IPS-20b (cell line): ENCODE measurements at regions not wholly inside any gene's neighbourhood (a gene's known extent, or its start where the extent isn't known, plus 50 kb on each side); places are given as distances from the start of the nearest gene placed in this dataset.

Experiments
- H3K27ac ChIP-seq: one replicate; pipeline ENCODE4 v1.5.1; 2013; ENCODE audit warnings: low read length
- H3K27me3 ChIP-seq: 2 replicates; pipeline ENCODE4 v1.6.1; 2013; ENCODE audit warnings: mild to moderate bottlenecking, low read length, inconsistent platforms; ENCODE audit not compliant: insufficient read depth
- H3K36me3 ChIP-seq: 2 replicates; pipeline ENCODE4 v1.6.1; 2013; ENCODE audit warnings: low read depth, mild to moderate bottlenecking, inconsistent platforms, low read length, moderate library complexity; ENCODE audit not compliant: insufficient read depth
- H3K4me1 ChIP-seq: 2 replicates; pipeline ENCODE4 v1.6.1; 2013; ENCODE audit warnings: mild to moderate bottlenecking, control low read depth, inconsistent platforms, low read length, moderate library complexity; ENCODE audit not compliant: insufficient read depth
- H3K4me3 ChIP-seq: 2 replicates; pipeline ENCODE4 v1.5.1; 2013; ENCODE audit warnings: mild to moderate bottlenecking, low read length, inconsistent platforms
- H3K9ac ChIP-seq: 2 replicates; pipeline ENCODE4 v1.6.1; 2013; ENCODE audit warnings: low read depth, mild to moderate bottlenecking, inconsistent platforms, low read length, moderate library complexity
- H3K9me3 ChIP-seq: 2 replicates; pipeline ENCODE4 v1.6.1; 2013; ENCODE audit warnings: mild to moderate bottlenecking, low read depth, low read length, inconsistent platforms; ENCODE audit not compliant: insufficient read depth

DNA sequence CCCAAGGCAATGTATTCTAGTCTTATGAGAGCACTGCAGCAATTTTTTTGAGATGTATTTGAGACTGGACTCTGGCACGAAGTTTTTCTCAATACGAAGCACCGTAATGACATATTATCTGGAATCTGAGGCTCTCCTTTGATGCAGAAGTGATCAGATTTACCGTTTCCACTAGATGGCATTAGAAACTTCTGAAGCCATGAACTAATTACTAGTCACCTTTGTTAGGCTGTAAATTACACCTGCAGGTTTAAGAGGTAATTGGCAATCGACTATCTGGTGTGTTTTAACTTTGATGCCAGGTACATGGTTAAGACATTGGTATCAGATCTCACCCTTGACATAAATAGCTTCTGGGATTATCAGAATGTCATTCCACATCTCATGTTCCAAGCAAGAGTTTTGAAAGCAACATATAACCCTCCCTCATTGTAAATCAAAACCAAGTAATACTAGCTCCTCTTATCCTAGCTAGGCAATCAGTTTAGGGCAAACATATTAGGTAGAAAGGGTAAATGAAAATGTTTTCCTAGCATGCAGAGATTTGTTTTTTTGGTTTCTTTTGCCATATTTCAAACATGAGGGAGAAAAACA is 254.6 kb upstream of the SPRED2 start:
- H3K27me3 ChIP-seq, result no peaks in the 10 kb centered on the region
- no peak overlapping the region for H3K27ac ChIP-seq
- no peaks in the 10 kb centered on the region for H3K9me3 ChIP-seq
- no peaks in the 10 kb centered on the region; the same call in 1 of the 2 replicates for H3K4me1 ChIP-seq
- H3K4me3 ChIP-seq, result no peak overlapping the region
- no peaks in the 10 kb centered on the region for H3K36me3 ChIP-seq
- H3K9ac ChIP-seq, result no peak overlapping the region

DNA sequence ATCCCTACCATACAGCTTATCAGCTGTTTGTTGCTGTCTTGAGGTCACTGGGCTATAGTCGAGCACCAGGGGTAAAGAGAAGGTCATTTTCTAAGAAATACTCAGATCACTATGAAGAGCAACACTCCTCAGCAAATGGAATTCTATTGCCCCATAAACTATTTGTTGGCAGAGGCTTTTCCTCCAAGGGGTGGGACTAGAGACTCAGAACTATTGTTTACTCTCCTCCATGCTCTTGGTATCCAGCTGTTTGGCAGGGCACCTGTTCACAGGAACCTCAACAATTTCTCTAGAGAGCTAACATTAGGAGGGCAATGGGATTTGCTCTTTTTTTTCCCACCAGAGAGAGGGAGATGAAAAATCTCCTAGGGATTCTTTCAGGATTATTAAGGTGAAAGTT is 249.1 kb upstream of the SPRED2 start:
- no peak overlapping the region for H3K27ac ChIP-seq
- no peaks in the 10 kb centered on the region for H3K36me3 ChIP-seq
- no peaks in the 10 kb centered on the region for H3K27me3 ChIP-seq
- H3K4me3 ChIP-seq, result no peak overlapping the region
- H3K9ac ChIP-seq, result no peak overlapping the region
- no peaks in the 10 kb centered on the region for H3K9me3 ChIP-seq
- H3K4me1 ChIP-seq, result no peaks in the 10 kb centered on the region; the same call in 1 of the 2 replicates

DNA sequence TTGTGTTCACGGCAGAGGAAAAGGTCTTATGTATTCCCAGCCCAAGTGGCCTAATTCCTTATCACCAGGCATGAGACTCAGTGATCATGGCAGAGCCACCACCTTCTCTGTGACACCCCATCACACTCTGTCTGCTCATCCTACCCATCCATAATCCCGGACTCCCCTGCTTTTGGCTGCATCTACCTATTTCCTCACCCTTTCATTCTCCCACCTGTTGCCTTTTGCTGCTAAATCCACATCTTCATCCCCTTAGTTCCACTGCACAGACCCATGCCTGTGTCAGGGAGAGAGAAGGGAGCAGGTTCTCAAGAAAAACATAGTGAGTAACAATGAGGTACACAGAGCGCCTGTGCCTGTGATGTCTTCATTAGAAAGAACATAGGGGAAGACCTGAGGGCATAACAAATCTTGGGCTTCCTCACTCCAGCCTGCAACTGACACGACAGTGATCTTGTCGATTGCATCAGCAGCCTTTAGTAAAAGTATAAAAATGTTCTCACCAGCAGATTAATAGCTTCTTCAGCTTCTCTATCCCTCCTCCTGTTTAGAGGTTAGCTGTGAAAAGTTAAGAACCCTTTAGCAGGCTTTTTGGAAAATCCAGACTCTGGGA is 246.5 kb upstream of the SPRED2 start:
- no peaks in the 10 kb centered on the region for H3K36me3 ChIP-seq
- H3K4me1 ChIP-seq, result no peaks in the 10 kb centered on the region; the same call in 1 of the 2 replicates
- H3K27me3 ChIP-seq, result no peaks in the 10 kb centered on the region
- H3K27ac ChIP-seq, result no peak overlapping the region
- 0 out of 2 replicates have a peak, but pooled peaks cover 3% of the 10 kb centered on the region for H3K9me3 ChIP-seq
- H3K9ac ChIP-seq, result no peak overlapping the region
- no peak overlapping the region for H3K4me3 ChIP-seq

DNA sequence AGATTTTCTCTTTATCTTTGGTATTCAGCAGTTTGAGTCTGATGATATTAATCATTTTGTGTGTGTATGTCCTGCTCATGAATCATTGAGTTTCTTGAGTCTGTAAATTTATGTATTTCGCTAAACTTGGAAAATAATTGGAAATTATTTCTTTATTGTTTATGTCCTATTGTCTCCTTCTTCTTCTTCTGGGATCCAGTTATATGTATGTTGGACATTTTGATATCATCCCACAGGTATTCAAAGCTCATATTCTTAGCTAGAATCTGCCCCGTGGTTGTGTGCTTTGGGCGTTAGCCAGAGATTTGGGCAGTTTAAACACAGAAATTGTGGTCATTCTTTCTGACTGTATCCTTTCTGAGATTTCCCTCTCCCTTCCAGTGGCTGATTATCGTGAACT is 243.0 kb upstream of the SPRED2 start:
- H3K9ac ChIP-seq, result no peak overlapping the region
- H3K27ac ChIP-seq, result no peak overlapping the region
- H3K9me3 ChIP-seq, result 0 out of 2 replicates have a peak, but pooled peaks cover 3% of the 10 kb centered on the region
- H3K4me3 ChIP-seq, result no peak overlapping the region
- H3K36me3 ChIP-seq, result no peaks in the 10 kb centered on the region
- H3K27me3 ChIP-seq, result no peaks in the 10 kb centered on the region
- H3K4me1 ChIP-seq, result no peaks in the 10 kb centered on the region

DNA sequence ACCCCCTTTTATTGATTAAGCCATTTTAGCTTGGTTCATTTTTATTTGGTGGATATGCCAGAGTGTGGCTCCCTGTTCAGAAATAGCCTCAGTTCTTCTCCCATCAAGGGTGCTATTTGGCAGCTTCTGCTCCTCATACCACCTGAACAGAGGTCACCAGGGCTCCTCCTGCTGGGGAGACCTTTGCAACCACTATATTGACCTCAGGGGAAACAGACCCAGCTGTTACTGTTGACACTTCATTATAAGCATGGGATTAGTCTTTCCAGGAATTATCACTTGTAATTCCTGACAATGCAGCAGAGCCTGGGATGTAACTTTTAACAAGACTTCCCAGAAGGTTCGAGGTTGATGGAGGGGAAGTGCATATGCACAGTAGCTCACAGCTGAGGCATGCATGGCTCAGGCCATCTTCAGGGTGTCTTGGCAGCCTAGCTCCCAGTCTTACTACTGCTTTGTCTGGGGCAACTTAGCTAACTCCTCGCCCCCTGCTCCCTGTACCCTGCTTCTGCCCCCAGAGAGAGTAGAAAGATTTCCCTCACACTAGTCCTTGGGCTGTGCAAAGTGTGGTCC is 239.4 kb upstream of the SPRED2 start:
- Histone ChIP-seq H3K27ac (no peak overlapping the region), H3K36me3 (no peaks in the 10 kb centered on the region), H3K9ac (no peak overlapping the region), H3K27me3 (no peaks in the 10 kb centered on the region), H3K4me3 (no peak overlapping the region), H3K9me3 (peaks cover 17% of the 10 kb centered on the region; the same call in 1 of the 2 replicates), H3K4me1 (no peaks in the 10 kb centered on the region)

DNA sequence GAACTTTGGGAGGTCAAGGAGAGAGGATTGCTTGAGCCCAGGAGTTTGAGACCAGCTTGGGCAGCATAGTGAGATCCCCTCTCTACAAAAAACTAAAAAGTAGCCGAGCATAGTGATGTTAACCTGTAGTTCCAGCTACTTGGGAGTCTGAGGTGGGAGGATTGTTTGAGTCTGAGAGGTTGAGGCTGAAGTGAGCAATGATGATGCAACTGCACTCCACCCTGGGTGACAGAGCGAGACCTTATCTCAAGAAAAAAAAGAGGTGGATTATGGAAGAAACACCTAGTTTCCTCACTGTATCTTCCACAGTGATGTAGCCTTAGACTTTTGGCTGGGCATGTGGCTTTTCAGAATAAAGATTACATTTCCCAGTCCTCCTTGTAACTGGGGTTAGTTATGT is 237.2 kb upstream of the SPRED2 start:
- Histone ChIP-seq H3K9ac (no peak overlapping the region), H3K4me1 (no peaks in the 10 kb centered on the region), H3K27ac (no peak overlapping the region), H3K9me3 (peaks cover 13% of the 10 kb centered on the region; the same call in 1 of the 2 replicates), H3K36me3 (no peaks in the 10 kb centered on the region), H3K4me3 (no peak overlapping the region), H3K27me3 (no peaks in the 10 kb centered on the region)

DNA sequence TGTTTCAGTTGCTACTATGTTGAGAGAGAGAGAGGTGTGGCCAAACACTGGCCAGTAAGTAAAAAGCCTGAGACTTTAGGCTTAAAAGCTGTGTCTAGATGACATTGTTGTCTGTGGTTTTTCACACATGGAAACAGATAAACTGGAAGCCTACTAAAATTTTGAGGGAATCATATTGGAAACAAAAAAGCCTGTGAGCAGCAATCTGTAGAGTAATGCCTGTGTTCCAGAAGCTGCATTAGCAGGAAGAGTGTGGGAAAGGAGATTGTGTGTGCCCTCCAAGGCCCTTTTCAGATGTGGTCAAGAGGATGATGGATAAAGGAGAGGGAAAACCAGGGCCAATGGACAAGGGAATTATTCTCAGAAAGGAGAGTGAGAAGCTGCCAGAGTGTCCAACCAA is 236.3 kb upstream of the SPRED2 start:
- no peaks in the 10 kb centered on the region for H3K4me1 ChIP-seq
- H3K9me3 ChIP-seq, result peaks cover 13% of the 10 kb centered on the region; the same call in 1 of the 2 replicates
- H3K27me3 ChIP-seq, result no peaks in the 10 kb centered on the region
- H3K4me3 ChIP-seq, result no peak overlapping the region
- no peak overlapping the region for H3K27ac ChIP-seq
- H3K9ac ChIP-seq, result no peak overlapping the region
- H3K36me3 ChIP-seq, result no peaks in the 10 kb centered on the region

DNA sequence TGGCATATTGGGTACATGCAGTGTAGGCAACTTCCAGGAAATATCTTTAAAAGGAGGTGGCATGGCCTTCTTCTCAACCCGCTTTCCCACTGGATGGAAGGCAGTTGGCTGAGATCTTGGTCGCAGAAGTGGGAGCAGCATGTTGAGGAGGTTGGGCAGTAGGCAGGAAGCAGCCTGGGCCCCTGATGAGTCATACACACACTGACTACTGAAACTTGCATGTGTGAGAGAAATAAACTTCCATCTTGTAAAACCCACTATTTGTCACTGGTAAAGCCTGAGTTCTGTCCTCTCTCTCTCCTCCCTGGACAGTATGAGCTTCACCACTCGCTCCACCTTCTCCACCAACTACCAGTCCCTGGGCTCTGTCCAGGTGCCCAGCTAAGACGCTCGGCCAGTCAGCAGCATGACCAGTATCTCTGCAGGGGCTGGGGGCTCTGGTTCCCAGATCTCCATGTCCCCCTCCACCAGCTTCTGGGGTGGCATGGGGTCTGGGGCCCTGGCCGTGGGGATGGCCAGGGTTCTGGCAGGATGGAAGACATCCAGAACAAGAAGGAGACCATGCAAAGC is 233.8 kb upstream of the SPRED2 start:
- Histone ChIP-seq H3K27me3 (no peaks in the 10 kb centered on the region), H3K9me3 (peaks cover 13% of the 10 kb centered on the region; the same call in 1 of the 2 replicates), H3K27ac (no peak overlapping the region), H3K9ac (no peak overlapping the region), H3K4me1 (no peaks in the 10 kb centered on the region), H3K4me3 (no peak overlapping the region), H3K36me3 (no peaks in the 10 kb centered on the region)

DNA sequence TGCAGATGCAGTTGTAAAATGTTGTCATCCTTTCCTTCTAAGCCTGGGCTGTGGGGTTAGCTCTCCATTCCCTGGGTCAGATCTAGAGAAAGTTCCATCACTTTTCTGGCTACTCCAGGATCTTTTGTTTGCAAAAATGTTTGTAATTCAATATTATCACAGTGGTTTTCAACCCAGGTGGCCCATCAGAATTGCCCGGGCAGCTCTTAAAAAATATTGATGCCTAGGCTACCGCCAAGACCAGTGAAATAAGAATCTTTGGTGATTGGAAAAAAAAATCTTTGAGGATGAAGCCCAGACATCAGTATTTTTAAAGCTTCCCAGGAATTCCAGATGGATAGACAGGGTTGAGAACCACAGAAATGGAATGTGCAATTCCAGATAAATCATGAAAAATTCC is 232.5 kb upstream of the SPRED2 start:
- Histone ChIP-seq H3K9ac (no peak overlapping the region), H3K36me3 (no peaks in the 10 kb centered on the region), H3K4me3 (no peak overlapping the region), H3K4me1 (no peaks in the 10 kb centered on the region), H3K27ac (no peak overlapping the region), H3K27me3 (no peaks in the 10 kb centered on the region), H3K9me3 (peaks cover 13% of the 10 kb centered on the region; the same call in 1 of the 2 replicates)

DNA sequence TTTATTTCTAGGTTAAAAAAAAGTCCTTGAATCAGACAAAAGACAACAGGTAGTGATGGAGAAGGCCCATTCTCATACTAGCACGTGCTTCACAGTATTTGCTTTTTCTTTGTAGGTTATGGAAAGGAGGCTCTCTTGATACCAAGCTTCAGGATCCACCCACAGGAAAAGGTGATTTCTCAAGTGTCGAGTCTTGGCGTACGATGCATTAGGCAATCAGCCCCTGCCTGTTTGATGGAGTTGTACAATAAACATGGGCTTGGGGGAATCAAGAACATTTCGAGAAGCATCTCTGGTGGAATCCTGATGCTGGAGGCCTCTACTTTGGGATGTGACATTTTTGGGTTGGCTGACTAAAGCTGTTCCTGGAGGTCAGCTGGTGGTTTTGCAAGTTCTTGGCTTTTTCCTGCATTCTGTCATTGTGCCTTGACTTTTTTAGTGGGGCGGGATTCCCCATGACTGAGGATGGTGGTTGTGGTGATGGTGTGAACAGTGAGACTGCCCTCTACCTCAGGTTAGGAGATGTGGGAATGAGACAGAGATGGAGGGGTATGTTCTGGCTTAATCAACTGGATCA is 231.5 kb upstream of the SPRED2 start:
- Histone ChIP-seq H3K36me3 (no peaks in the 10 kb centered on the region), H3K27ac (no peak overlapping the region), H3K4me3 (no peak overlapping the region), H3K9me3 (peaks cover 10% of the 10 kb centered on the region; the same call in 1 of the 2 replicates), H3K27me3 (no peaks in the 10 kb centered on the region), H3K4me1 (no peaks in the 10 kb centered on the region), H3K9ac (no peak overlapping the region)

DNA sequence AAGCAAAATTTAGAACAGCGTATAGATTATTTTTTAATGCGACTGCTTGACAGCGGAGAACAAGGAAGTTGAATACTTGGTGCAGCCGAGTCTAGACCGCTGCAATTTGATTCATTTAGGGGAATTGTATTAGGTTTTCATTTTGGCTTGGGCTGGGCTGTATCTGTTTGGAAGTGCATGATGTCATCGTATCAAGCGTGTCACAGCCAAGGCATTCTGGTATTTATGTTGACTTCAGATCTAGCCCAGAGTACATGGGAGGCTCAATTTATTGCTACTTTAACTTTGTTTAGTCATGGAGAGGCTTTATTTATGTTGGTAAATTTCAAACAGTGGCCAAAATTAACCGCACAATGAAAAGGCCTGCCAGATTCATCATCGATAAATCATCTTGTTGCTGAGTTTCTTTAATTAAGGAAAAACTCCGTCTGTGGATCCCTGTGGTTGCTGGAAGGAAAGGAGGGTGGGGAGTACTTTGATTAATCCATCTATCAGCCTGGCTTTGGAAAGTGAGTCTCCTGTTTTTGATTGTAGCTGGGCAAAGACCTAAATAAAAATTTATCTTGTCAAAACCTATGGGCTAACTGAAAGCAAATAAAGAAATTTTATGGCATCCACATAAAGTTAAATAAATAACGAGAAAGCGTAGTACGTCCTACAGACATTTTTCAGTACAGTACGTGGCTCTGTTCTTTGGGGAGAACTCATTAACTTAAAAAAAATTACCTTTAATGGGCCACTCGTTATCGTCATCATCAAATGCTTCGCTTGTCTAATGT is 230.4 kb upstream of the SPRED2 start:
- H3K9me3 ChIP-seq, result no peaks in the 10 kb centered on the region

More for the DNA sequence above, 230.4 kb upstream of the SPRED2 start:
- Histone ChIP-seq H3K36me3 (no peaks in the 10 kb centered on the region), H3K27ac (no peak overlapping the region), H3K9ac (no peak overlapping the region), H3K4me3 (no peak overlapping the region), H3K27me3 (no peaks in the 10 kb centered on the region), H3K4me1 (no peaks in the 10 kb centered on the region)
